ENCODE measurements at regions not wholly inside any gene's neighbourhood (a gene's known extent, or its start where the extent isn't known, plus 50 kb on each side); places are given as distances from the start of the nearest gene placed in this dataset.

- H3K27ac ChIP-seq (ENCODE audit: extremely low read depth, low read depth, low read length) = no peak overlapping the region; the same call in 2 of the 3 replicates
- H3K9me3 ChIP-seq (replicated peaks; ENCODE audit: control insufficient read depth, insufficient read depth, low read depth, low read length) = no peaks in the 10 kb centered on the region
- no peak for FAIRE-seq
- intact Hi-C loops (cut with micrococcal nuclease) (loop anchor here (5.0 to 10.0 kb wide), 2 partner anchors 87 to 590 kb away; no protein-coding TSS in a partner anchor), in situ Hi-C loops (cut with MboI) (loop anchor here (5.0 to 10.0 kb wide), 4 partner anchors 157 to 1330 kb away; no protein-coding TSS in a partner anchor)
- no peak overlapping the region for H3K4me3 ChIP-seq
- no peak for DNase-seq (ENCODE audit: extremely low read depth in 1 of 4, low spot score in 3 of 4)
- 70% methylated on average over 5 of the region's 5 CpGs for WGBS (ENCODE audit: insufficient coverage, low coverage, missing lambda C conversion rate)
- H3K4me1 ChIP-seq (replicated peaks in 1 of 2; ENCODE audit: control insufficient read depth in 2 of 2, insufficient read depth in 2 of 2, low read length in 2 of 2) = peaks cover 8 to 15% of the 10 kb centered on the region in 2 experiments
- ChIA-PET POLR2A (no interaction called here), CTCF (ENCODE audit: low intra/inter-chr PET ratio) (no interaction called here)
- H3K27me3 ChIP-seq (ENCODE audit: control insufficient read depth in 2 of 2, insufficient read depth in 2 of 2, low read length in 2 of 2) = no peaks in the 10 kb centered on the region
- no peaks in the 10 kb centered on the region for H3K9me1 ChIP-seq (ENCODE audit: control insufficient read depth, insufficient read depth, low read length)
- no TSS peak for BruUV-seq (replicated peaks)
- H2AFZ ChIP-seq (ENCODE audit: low read depth, low read length) = 0 out of 2 replicates have a peak overlapping the region, but pooled peaks have one; percentile 5
- H3K36me3 ChIP-seq (ENCODE audit: control insufficient read depth, insufficient read depth, low read length) = peaks cover 3% of the 10 kb centered on the region; the same call in 1 of the 3 replicates
- no peaks in the 10 kb centered on the region for H4K20me1 ChIP-seq (replicated peaks; ENCODE audit: control insufficient read depth, insufficient read depth, low read length)
- H3K79me2 ChIP-seq (ENCODE audit: control insufficient read depth, insufficient read depth, low read length) = no peaks in the 10 kb centered on the region
- no peak for ATAC-seq
- no peak overlapping the region for H3K9ac ChIP-seq (ENCODE audit: insufficient read depth in 1 of 2, low read depth in 2 of 2, low read length in 2 of 2)
- H3K4me2 ChIP-seq (ENCODE audit: insufficient read depth, low read length) = no peak overlapping the region
- no peak for TF ChIP-seq E2F3 (CRISPR knock-in tag; IDR thresholded peaks at IDR 0.05)
- TF ChIP-seq NR2C1 (IDR thresholded peaks at IDR 0.05) = no peak
- TF ChIP-seq NR2C1 (tag; IDR thresholded peaks at IDR 0.05) = 0 out of 2 replicates have a peak, but pooled peaks have one; percentile 4
- TF ChIP-seq, protein P1, sequence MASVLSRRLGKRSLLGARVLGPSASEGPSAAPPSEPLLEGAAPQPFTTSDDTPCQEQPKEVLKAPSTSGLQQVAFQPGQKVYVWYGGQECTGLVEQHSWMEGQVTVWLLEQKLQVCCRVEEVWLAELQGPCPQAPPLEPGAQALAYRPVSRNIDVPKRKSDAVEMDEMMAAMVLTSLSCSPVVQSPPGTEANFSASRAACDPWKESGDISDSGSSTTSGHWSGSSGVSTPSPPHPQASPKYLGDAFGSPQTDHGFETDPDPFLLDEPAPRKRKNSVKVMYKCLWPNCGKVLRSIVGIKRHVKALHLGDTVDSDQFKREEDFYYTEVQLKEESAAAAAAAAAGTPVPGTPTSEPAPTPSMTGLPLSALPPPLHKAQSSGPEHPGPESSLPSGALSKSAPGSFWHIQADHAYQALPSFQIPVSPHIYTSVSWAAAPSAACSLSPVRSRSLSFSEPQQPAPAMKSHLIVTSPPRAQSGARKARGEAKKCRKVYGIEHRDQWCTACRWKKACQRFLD (CRISPR knock-in tag; IDR thresholded peaks at IDR 0.05) = 0 out of 2 replicates have a peak, but pooled peaks have one; percentile 38
- TF ChIP-seq PHTF2 (CRISPR knock-in tag; IDR thresholded peaks at IDR 0.05) = no peak
- no peak for TF ChIP-seq BCOR (IDR thresholded peaks at IDR 0.05)
- TF ChIP-seq, protein P2, sequence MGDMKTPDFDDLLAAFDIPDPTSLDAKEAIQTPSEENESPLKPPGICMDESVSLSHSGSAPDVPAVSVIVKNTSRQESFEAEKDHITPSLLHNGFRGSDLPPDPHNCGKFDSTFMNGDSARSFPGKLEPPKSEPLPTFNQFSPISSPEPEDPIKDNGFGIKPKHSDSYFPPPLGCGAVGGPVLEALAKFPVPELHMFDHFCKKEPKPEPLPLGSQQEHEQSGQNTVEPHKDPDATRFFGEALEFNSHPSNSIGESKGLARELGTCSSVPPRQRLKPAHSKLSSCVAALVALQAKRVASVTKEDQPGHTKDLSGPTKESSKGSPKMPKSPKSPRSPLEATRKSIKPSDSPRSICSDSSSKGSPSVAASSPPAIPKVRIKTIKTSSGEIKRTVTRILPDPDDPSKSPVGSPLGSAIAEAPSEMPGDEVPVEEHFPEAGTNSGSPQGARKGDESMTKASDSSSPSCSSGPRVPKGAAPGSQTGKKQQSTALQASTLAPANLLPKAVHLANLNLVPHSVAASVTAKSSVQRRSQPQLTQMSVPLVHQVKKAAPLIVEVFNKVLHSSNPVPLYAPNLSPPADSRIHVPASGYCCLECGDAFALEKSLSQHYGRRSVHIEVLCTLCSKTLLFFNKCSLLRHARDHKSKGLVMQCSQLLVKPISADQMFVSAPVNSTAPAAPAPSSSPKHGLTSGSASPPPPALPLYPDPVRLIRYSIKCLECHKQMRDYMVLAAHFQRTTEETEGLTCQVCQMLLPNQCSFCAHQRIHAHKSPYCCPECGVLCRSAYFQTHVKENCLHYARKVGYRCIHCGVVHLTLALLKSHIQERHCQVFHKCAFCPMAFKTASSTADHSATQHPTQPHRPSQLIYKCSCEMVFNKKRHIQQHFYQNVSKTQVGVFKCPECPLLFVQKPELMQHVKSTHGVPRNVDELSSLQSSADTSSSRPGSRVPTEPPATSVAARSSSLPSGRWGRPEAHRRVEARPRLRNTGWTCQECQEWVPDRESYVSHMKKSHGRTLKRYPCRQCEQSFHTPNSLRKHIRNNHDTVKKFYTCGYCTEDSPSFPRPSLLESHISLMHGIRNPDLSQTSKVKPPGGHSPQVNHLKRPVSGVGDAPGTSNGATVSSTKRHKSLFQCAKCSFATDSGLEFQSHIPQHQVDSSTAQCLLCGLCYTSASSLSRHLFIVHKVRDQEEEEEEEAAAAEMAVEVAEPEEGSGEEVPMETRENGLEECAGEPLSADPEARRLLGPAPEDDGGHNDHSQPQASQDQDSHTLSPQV (IDR thresholded peaks at IDR 0.05) = 0 out of 2 replicates have a peak, but pooled peaks have one; percentile 0
- no peak for TF ChIP-seq SUPT5H (IDR thresholded peaks at IDR 0.05)
- 0 out of 4 replicates have a peak, but pooled peaks of 1 of the 2 experiments have one; percentile 11 for TF ChIP-seq MNT (conservative IDR thresholded peaks at IDR 0.05)
- TF ChIP-seq NR2C2 (CRISPR knock-in tag; IDR thresholded peaks at IDR 0.05) = no peak
- peak; percentile 4; the same call in 1 of the 2 replicates for TF ChIP-seq NR2C2 (tag; IDR thresholded peaks at IDR 0.05)
- no peak for TF ChIP-seq HNRNPLL (IDR thresholded peaks at IDR 0.05; ENCODE audit: low read depth, low read length, poor library complexity, severe bottlenecking)
- TF ChIP-seq, protein P3, sequence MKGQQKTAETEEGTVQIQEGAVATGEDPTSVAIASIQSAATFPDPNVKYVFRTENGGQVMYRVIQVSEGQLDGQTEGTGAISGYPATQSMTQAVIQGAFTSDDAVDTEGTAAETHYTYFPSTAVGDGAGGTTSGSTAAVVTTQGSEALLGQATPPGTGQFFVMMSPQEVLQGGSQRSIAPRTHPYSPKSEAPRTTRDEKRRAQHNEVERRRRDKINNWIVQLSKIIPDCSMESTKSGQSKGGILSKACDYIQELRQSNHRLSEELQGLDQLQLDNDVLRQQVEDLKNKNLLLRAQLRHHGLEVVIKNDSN (CRISPR knock-in tag; IDR thresholded peaks at IDR 0.05) = no peak
- no peak for TF ChIP-seq JUND (IDR thresholded peaks at IDR 0.05; ENCODE audit: borderline replicate concordance, low read depth, low read length)
- TF ChIP-seq JUND (tag; IDR thresholded peaks at IDR 0.05; ENCODE audit: borderline replicate concordance, low read depth, low read length) = peak; percentile 5; the same call in 1 of the 3 replicates
Measured at GRCh38 chr1:173414539-173415226, 62.5 kb upstream of the PRDX6 start.
